ENCODE measurements at regions not wholly inside any gene's neighbourhood (a gene's known extent, or its start where the extent isn't known, plus 50 kb on each side); places are given as distances from the start of the nearest gene placed in this dataset.
"Not testable (repeated sequence)": the region's sequence is repeated elsewhere in the genome, so short reads cannot be mapped to it uniquely, and the experiment has no call there.

DNA sequence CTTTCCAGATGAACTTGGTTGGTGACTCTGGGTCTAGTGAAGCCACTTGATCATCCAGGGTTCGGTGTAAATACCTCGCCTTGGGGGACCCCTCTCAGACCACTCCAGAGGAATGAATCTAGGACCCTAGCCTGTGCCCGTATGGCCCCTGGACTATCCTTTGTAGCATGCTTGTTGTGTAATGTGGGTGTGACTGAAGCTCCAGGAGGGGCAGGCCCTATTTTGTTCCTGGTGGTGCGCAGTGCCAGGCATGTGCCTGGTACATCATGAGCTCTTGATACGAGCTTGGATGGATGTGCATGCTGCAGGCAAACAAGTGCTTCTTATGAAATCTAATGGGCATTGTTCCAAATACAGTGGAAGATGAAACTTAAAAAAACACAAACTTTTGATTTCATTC, 82.8 kb downstream of the EBLN2 start:
- no peaks in the 10 kb centered on the region for H3K27me3 ChIP-seq
- TF ChIP-seq CTCF (IDR thresholded peaks at IDR 0.05): no peak
- no peak for TF ChIP-seq POLR2A (IDR thresholded peaks at IDR 0.05)
- H3K9me3 ChIP-seq: no peaks in the 10 kb centered on the region
- H3K36me3 ChIP-seq: no peaks in the 10 kb centered on the region
- DNase-seq (no peak), ATAC-seq (peak in 1 of 4 donors; percentile 9)
- H3K4me3 ChIP-seq: no peak overlapping the region
- peaks cover 0 to 14% (median 0%) of the 10 kb centered on the region in 4 donors for H3K4me1 ChIP-seq
- WGBS (ENCODE audit: insufficient coverage, low coverage, low lambda C conversion rate, missing lambda C conversion rate): 67% methylated on average over 2 of the region's 5 CpGs
- no peak overlapping the region for H3K27ac ChIP-seq
- intact Hi-C loops (cut with DNase I): no loop called here

GRCh38 chr3:73144828-73145227, 83.4 kb downstream of the EBLN2 start:
- no peak for DNase-seq
- TF ChIP-seq CTCF (IDR thresholded peaks at IDR 0.05) (no peak), POLR2A (IDR thresholded peaks at IDR 0.05) (no peak)
- H3K27me3 ChIP-seq: no peaks in the 10 kb centered on the region
- ATAC-seq: no peak
- 76% methylated on average over 2 of the region's 2 CpGs for WGBS (ENCODE audit: insufficient coverage, low coverage, low lambda C conversion rate, missing lambda C conversion rate)
- H3K9me3 ChIP-seq: no peaks in the 10 kb centered on the region
- H3K27ac ChIP-seq: no peak overlapping the region
- intact Hi-C loops (cut with DNase I): no loop called here
- H3K36me3 ChIP-seq: no peaks in the 10 kb centered on the region
- H3K4me3 ChIP-seq: no peak overlapping the region
- peaks cover 0 to 14% (median 0%) of the 10 kb centered on the region in 4 donors for H3K4me1 ChIP-seq

- ATAC-seq: peak in 3 of 4 donors; percentile 29 to 65 (median 44)
- H3K36me3 ChIP-seq; DNase-seq; H3K27me3 ChIP-seq; H3K9me3 ChIP-seq; H3K27ac ChIP-seq; H3K4me3 ChIP-seq; intact Hi-C loops (cut with DNase I): not testable (repeated sequence)
- 21% methylated on average over 9 of the region's 9 CpGs for WGBS (ENCODE audit: insufficient coverage, low coverage, low lambda C conversion rate, missing lambda C conversion rate)
- peaks cover 0 to 14% (median 0%) of the 10 kb centered on the region in 4 donors for H3K4me1 ChIP-seq
These were observed 86.0 kb downstream of the EBLN2 start for GRCh38 chr3:73147479-73147878.

- H3K36me3 ChIP-seq: no peaks in the 10 kb centered on the region
- no peaks in the 10 kb centered on the region for H3K27me3 ChIP-seq
- intact Hi-C loops (cut with DNase I): no loop called here
- H3K4me1 ChIP-seq: peaks cover 0 to 14% (median 0%) of the 10 kb centered on the region in 4 donors
- H3K27ac ChIP-seq: no peak overlapping the region
- TF ChIP-seq CTCF (IDR thresholded peaks at IDR 0.05) (no peak), POLR2A (IDR thresholded peaks at IDR 0.05) (no peak)
- ATAC-seq (peak in 3 of 4 donors; percentile 31 to 44 (median 42)), DNase-seq (no peak)
- H3K4me3 ChIP-seq: no peak overlapping the region
- H3K9me3 ChIP-seq: no peaks in the 10 kb centered on the region
- WGBS (ENCODE audit: insufficient coverage, low coverage, low lambda C conversion rate, missing lambda C conversion rate): 28% methylated on average over 2 of the region's 2 CpGs
These were observed 86.7 kb downstream of the EBLN2 start for GRCh38 chr3:73148206-73148605.

DNA sequence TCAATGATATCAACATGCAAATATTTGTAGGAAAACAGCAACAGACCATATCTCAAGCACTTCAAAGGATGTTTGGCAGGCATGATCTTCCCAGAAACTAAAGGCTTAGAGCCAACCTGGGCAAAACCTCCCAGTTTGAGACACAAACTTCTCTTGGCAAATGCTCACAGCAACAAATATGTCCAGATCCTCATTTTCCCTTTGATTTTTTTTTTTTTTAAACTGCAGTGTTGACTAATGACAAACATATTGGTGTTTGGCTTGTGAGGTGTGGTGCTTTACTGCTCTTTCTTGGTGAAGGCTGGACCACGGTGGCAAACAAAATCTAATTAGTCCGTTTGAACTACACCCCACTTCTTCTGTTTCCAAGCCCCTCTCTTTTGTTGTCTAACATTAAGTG, 87.2 kb downstream of the EBLN2 start:
- Histone ChIP-seq H3K27ac (no peak overlapping the region), H3K4me1 (peaks cover 0 to 14% (median 0%) of the 10 kb centered on the region in 4 donors)

More for the DNA sequence above, 87.2 kb downstream of the EBLN2 start:
- DNase-seq (no peak), ATAC-seq (peak; percentile 56 to 83 (median 78))
- TF ChIP-seq POLR2A (IDR thresholded peaks at IDR 0.05) (no peak), CTCF (IDR thresholded peaks at IDR 0.05) (no peak)
- Histone ChIP-seq H3K4me3 (no peak overlapping the region), H3K36me3 (no peaks in the 10 kb centered on the region), H3K9me3 (no peaks in the 10 kb centered on the region), H3K27me3 (no peaks in the 10 kb centered on the region)
- WGBS (ENCODE audit: insufficient coverage, low coverage, low lambda C conversion rate, missing lambda C conversion rate): 19% methylated on average over 2 of the region's 2 CpGs
- intact Hi-C loops (cut with DNase I): no loop called here

Measured in right lobe of liver (tissue), 6 donors.